A673 (cell line): ENCODE measurements at regions not wholly inside any gene's neighbourhood (a gene's known extent, or its start where the extent isn't known, plus 50 kb on each side); places are given as distances from the start of the nearest gene placed in this dataset.

Experiments used
- BruUV-seq: library from RNA; stranded (reverse); fragments of 400-500 nt; replicated peaks from 2 replicates; lab custom pipeline; 2021; lab: Mats Ljungman, UMichigan
- CTCF ChIA-PET: fragments of 300-600 bp; sonication (Branson Sonifier 250); formaldehyde crosslinking; loops from one replicate; lab custom pipeline; 2022; ENCODE audit warnings: antibody characterized with exemption; lab: Charles Lee
- POLR2A ChIA-PET: fragments of 300-600 bp; sonication (Branson Sonifier 250); formaldehyde crosslinking; loops from one replicate; lab custom pipeline; 2022; ENCODE audit warnings: antibody characterized with exemption; ENCODE audit not compliant: low non-redundant PET; lab: Charles Lee
- DNase-seq: peaks from one replicate; pipeline ENCODE4 v3.0.0-alpha.2; 2015; ENCODE audit warnings: low spot score
- H3K27ac ChIP-seq: fragments of 200-600 bp; sonication (generic); 2 replicates; pipeline ENCODE4 v1.5.1; 2016; ENCODE audit warnings: mixed run types, low read depth, mild to moderate bottlenecking, mixed read lengths, antibody characterized with exemption, low read length; ENCODE audit not compliant: poor library complexity, severe bottlenecking
- H3K27me3 ChIP-seq: fragments of 200-600 bp; sonication (generic); replicated peaks from 2 replicates; pipeline ENCODE4 v1.6.1; 2017; ENCODE audit warnings: mixed run types, low read depth, mild to moderate bottlenecking, mixed read lengths, antibody characterized with exemption, low read length; ENCODE audit not compliant: insufficient read depth, poor library complexity
- H3K36me3 ChIP-seq: fragments of 200-600 bp; sonication (generic); 2 replicates; pipeline ENCODE4 v1.6.1; 2016; ENCODE audit warnings: mixed run types, mild to moderate bottlenecking, mixed read lengths, antibody characterized with exemption, low read length; ENCODE audit not compliant: insufficient read depth, poor library complexity, severe bottlenecking
- H3K4me1 ChIP-seq: fragments of 200-600 bp; sonication (generic); 2 replicates; pipeline ENCODE4 v1.6.1; 2017; ENCODE audit warnings: mixed run types, mild to moderate bottlenecking, mixed read lengths, antibody characterized with exemption, low read length; ENCODE audit not compliant: insufficient read depth, poor library complexity, severe bottlenecking
- H3K4me3 ChIP-seq: fragments of 200-600 bp; sonication (generic); 2 replicates; pipeline ENCODE4 v1.5.1; 2016; ENCODE audit warnings: low read depth, mixed run types, mild to moderate bottlenecking, mixed read lengths, low read length; ENCODE audit not compliant: poor library complexity, severe bottlenecking
- H3K9me3 ChIP-seq: fragments of 200-600 bp; sonication (generic); 2 replicates; pipeline ENCODE4 v1.6.1; 2016; ENCODE audit warnings: mixed run types, low read depth, mild to moderate bottlenecking, mixed read lengths, antibody characterized with exemption, low read length; ENCODE audit not compliant: poor library complexity, severe bottlenecking
- CTCF ChIP-seq: fragments of 300-800, 200-600 bp; sonication (generic); conservative IDR thresholded peaks from 2 replicates; pipeline ENCODE4 v1.5.1; 2017; ENCODE audit warnings: low read depth, mild to moderate bottlenecking, antibody characterized with exemption, low read length, moderate library complexity, mixed read lengths
- EZH2 ChIP-seq: fragments of 200-600 bp; sonication (generic); IDR thresholded peaks from 2 replicates; pipeline ENCODE4 v1.6.1; 2017; ENCODE audit warnings: borderline replicate concordance, low read depth, mild to moderate bottlenecking, mixed read lengths, antibody characterized with exemption, low read length; ENCODE audit not compliant: poor library complexity, severe bottlenecking
- intact Hi-C: fragments of 100-400 bp; cut with micrococcal nuclease; formaldehyde crosslinking; loops from one replicate; pipeline ENCODE4 v1.10.0; 2022; ENCODE audit not compliant: unreplicated experiment

GRCh38 chr14:34362641-34363251, 99.3 kb downstream of the SPTSSA start:
- Histone ChIP-seq H3K27ac (no peak overlapping the region), H3K9me3 (no peaks in the 10 kb centered on the region), H3K36me3 (no peaks in the 10 kb centered on the region), H3K4me1 (no peaks in the 10 kb centered on the region), H3K27me3 (no peaks in the 10 kb centered on the region), H3K4me3 (no peak overlapping the region)
- intact Hi-C loops: no loop called here
- ChIA-PET CTCF (no interaction called here), POLR2A (no interaction called here)
- no peak for DNase-seq
- BruUV-seq: no TSS peak
- TF ChIP-seq CTCF: no peak

- H3K27me3 ChIP-seq: no peaks in the 10 kb centered on the region
- CTCF ChIA-PET: no interaction called here
- no peak for DNase-seq
- no peaks in the 10 kb centered on the region for H3K36me3 ChIP-seq
- no peak overlapping the region for H3K4me3 ChIP-seq
- no peaks in the 10 kb centered on the region for H3K9me3 ChIP-seq
- no peak overlapping the region for H3K27ac ChIP-seq
- POLR2A ChIA-PET: no interaction called here
- TF ChIP-seq CTCF (no peak), EZH2 (no peak)
- no TSS peak for BruUV-seq
- intact Hi-C loops: no loop called here
- H3K4me1 ChIP-seq: no peaks in the 10 kb centered on the region
Observed at GRCh38 chr14:34361504-34362011, 100.5 kb downstream of the SPTSSA start.

DNA sequence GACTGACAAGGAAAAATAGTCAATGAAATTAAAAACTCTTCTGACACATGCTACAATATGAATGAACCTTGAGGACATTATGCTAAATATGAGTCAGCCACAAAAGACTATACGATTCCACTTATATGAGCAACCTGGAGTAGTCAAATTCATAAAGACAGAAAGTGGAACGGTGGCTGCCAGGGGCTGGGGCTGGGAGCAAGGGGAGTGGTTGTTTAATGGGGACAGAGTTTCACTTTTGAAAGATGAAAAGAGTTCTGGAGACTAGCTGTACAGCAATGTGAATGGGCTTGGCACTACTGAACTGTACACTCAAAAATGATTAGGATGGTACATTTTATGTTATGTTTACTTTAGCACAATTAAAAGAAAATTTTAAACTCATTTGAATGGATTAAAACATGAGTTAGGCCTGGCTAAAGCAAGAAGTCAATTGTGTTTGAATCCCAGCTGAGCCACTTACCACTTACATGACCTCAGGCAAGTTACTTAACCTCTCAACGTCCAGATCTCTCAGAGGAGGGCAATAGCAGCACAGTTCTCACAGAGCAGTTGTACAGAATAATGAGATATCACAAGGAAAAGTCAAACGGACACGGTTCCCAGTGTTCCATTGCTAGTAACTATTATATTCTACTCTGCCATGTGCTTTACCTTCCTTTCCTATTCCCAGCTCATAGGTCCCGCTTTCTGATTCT, 102.5 kb downstream of the SPTSSA start:
- H3K4me3 ChIP-seq: no peak overlapping the region
- H3K27ac ChIP-seq: no peak overlapping the region
- CTCF ChIA-PET: no interaction called here
- POLR2A ChIA-PET: no interaction called here
- intact Hi-C loops: no loop called here
- no peak for TF ChIP-seq CTCF
- TF ChIP-seq EZH2: no peak
- no peaks in the 10 kb centered on the region for H3K9me3 ChIP-seq
- no peak for DNase-seq
- no peaks in the 10 kb centered on the region for H3K36me3 ChIP-seq
- no TSS peak for BruUV-seq
- H3K4me1 ChIP-seq: no peaks in the 10 kb centered on the region
- no peaks in the 10 kb centered on the region for H3K27me3 ChIP-seq
